GM13976 (cell line): ENCODE measurements at regions not wholly inside any gene's neighbourhood (a gene's known extent, or its start where the extent isn't known, plus 50 kb on each side); places are given as distances from the start of the nearest gene placed in this dataset.

Experiments used
- DNase-seq: peaks from one replicate; pipeline ENCODE4 v3.0.0; 2012; ENCODE audit warnings: low spot score
- CTCF ChIP-seq: IDR thresholded peaks from 2 replicates; pipeline ENCODE4 v1.5.1; 2012; ENCODE audit warnings: borderline replicate concordance, mild to moderate bottlenecking; ENCODE audit not compliant: insufficient read depth; ENCODE audit errors: extremely low read depth, missing control alignments, control extremely low read depth
- in situ Hi-C: fragments of 300-500 bp; cut with MboI; formaldehyde crosslinking; loops from one replicate; pipeline ENCODE4 v1.12.0; 2022; ENCODE audit warnings: low sequenced_read_pairs, mixed read lengths, inconsistent platforms; ENCODE audit not compliant: unreplicated experiment

- no peak for TF ChIP-seq CTCF
- in situ Hi-C loops = no loop called here
- DNase-seq = no peak
Measured at GRCh38 chr13:30027569-30028455, 177.4 kb upstream of the UBL3 start.

GRCh38 chr13:30026909-30027308, 176.5 kb upstream of the UBL3 start:
- TF ChIP-seq CTCF = no peak
- in situ Hi-C loops = no loop called here
- no peak for DNase-seq

GRCh38 chr13:30026093-30026492, 175.7 kb upstream of the UBL3 start:
- no peak for TF ChIP-seq CTCF
- in situ Hi-C loops = no loop called here
- DNase-seq = no peak

- TF ChIP-seq CTCF = no peak
- no peak for DNase-seq
- in situ Hi-C loops = no loop called here
Measured at GRCh38 chr13:30025351-30025750, 174.9 kb upstream of the UBL3 start.

- in situ Hi-C loops = no loop called here
- no peak for DNase-seq
- no peak for TF ChIP-seq CTCF
Measured at GRCh38 chr13:30024125-30024865, 173.9 kb upstream of the UBL3 start.

GRCh38 chr13:30023196-30023895, 172.9 kb upstream of the UBL3 start:
- no peak for TF ChIP-seq CTCF
- in situ Hi-C loops = no loop called here
- no peak for DNase-seq
